T-helper 2 cell (primary cell): ENCODE measurements at regions not wholly inside any gene's neighbourhood (a gene's known extent, or its start where the extent isn't known, plus 50 kb on each side); places are given as distances from the start of the nearest gene placed in this dataset.

Source experiments
- DNase-seq, 5 experiments: peaks; one replicate each; pipeline versions ENCODE4 v3.0.0 to v3.0.0-alpha.2; 2012 to 2022

GRCh38 chr13:48181482-48182145 is 51.4 kb upstream of the ITM2B start:
- DNase-seq: no peak

- DNase-seq: no peak
Observed at GRCh38 chr13:48178126-48178525, 54.9 kb upstream of the ITM2B start.

DNA sequence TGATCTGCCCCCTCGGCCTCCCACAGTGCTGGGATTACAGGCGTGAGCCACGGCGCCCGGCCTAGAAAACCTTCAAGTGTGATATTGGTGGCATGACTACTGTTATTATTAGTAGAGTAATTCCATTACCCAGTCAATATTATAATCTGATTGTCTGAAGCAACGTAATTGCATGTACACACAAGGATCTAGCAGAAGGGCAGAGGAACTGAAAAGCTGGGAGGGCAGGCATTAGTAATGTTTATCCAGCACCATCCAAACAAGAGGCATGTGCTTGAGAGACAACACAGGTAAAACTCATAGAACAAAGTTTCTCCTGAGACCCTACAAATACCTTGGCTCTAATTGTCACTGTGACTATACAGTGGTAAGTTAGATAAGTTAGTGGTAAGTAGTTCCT is 56.2 kb upstream of the ITM2B start:
- DNase-seq: no peak

DNA sequence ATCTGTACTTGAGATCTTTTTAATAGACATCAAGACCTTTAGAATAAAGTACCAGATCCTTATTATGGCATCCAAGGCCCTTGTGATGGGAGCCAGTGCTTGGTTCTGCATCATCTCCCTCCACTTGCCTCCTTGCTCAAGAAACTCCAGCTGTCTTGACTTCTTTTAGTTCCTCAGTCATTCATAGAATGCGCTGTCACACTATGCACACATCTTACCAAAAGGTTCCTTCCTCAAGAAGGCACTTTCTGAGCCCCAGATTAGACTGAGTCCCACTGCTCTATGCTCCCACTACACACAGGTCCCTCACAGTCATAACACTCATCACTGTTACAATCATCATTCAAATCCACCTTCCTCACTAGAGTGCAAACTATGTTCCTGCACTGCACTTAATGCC is 57.8 kb upstream of the ITM2B start:
- no peak for DNase-seq

DNA sequence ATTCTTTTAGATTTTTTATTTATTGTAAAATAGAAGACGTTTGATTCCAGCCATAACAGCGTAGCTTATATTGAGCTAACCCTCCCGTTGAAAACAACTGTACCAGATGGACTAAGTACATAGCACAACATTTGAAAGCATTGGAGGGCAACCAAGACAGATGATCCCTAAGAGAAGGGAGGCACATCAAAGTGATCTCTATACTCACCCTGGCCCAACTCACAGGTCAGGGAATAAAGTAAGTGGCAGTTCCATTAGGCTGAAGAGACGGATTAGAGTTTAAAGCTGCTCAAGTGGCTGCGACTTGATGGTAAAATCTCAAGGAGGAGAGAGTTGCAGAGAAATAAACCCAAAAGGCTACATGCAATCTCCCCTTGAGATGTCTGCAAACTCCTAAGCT is 65.1 kb upstream of the ITM2B start:
- no peak for DNase-seq

- DNase-seq: no peak
Observed at GRCh38 chr13:48165727-48166126, 67.3 kb upstream of the ITM2B start.

GRCh38 chr13:48165063-48165462 is 67.9 kb upstream of the ITM2B start:
- no peak for DNase-seq

DNA sequence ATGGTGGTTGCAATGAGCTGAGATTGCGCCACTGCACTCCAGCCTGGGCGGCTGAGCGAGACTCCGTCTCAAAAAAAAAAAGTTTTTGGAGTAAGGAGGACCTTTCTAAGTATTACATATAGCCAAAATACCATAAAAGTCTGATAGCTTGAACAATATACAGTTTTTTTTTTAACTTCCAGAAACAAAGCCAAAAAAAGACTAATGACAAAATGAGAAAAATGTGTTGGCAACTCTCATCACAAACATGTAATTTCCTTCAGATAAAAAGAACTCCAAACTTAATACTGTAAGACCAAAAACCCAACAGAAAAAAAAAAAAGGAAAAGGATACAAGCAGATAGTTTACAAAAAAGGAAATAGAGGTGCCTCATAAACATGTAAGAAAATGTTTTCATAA is 68.2 kb upstream of the MED4 start:
- DNase-seq: no peak

- no peak for DNase-seq
Observed at GRCh38 chr13:48162217-48162616, 67.3 kb upstream of the MED4 start.

DNA sequence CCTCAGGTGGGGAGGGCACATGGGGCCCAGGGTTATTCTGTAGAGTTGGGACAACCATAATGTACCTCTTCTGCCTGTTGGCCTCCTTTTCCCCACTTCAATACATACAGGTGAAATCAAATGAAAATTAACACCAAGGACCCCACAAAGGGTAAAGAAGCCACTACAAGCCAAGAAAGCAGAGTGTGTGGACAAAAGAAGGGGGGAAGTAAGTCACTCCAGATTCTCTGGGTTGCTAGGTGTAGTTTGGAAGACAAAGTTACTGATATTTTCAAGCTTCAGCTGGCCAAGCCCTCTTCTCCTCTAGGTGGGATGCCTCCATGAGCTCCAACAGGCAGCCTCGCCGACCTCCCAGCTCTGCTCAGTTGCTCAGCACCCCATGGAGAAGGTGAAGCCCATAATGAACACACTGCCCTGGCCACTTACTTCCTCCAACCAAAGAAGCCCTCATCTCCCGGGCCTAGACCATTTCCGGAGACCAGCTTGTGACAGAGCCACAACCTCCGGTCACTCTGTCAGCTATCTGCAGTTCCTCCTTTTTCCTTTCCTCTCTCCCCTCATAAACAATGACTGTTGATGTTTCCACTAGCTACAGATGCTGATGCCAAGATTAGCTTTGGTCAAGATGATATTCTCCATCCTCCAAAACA is 66.8 kb upstream of the MED4 start:
- no peak for DNase-seq

- no peak for DNase-seq
Observed at GRCh38 chr13:48160606-48161278, 65.8 kb upstream of the MED4 start.

GRCh38 chr13:48159826-48160225 is 64.9 kb upstream of the MED4 start:
- DNase-seq: no peak

DNA sequence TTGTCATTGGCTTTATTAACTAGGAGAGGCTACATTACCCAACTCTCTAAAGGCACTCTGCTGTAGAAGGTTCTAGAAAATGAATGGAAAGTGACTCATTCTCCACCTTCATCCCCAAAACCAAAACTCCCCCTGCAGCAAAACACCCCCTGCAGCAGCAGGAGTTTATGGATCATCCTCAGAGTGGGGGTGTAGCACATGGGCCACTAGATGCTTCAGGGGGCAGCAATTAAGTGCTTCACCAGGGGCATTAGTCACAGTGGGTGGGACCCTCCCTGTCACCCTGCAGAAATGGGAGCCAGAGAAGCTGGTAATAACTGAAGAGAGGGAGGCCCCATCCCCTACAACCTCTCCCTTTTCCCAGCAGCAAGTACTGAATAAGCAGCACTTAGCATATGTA is 64.5 kb upstream of the MED4 start:
- DNase-seq: no peak

GRCh38 chr13:48158915-48159314 is 64.0 kb upstream of the MED4 start:
- no peak for DNase-seq

DNA sequence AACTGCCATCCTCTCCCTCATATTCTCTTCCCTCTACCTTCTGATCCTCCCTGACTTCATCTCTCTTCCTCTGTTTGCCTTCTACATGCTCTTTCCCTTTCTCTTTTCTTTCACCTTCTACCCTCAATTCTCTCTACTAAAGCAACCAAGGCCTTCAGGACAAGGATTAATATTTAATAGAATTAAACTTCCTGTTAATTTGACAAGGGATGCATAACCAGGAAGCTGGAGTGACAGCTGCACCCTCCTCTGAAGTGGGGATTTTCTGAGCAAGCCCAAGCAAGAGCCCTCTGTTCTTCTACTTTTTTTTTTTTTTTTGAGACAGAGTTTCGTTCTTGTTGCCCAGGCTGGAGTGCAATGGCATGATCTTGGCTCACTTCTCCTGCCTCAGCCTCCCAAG is 63.4 kb upstream of the MED4 start:
- no peak for DNase-seq

- peak; percentile 20 to 83 (median 60) for DNase-seq
Observed at GRCh38 chr13:48156466-48156865, 61.6 kb upstream of the MED4 start.

- DNase-seq: peak in 3 of 5 experiments; percentile 9 to 91 (median 72)
Observed at GRCh38 chr13:48155848-48156247, 60.9 kb upstream of the MED4 start.

DNA sequence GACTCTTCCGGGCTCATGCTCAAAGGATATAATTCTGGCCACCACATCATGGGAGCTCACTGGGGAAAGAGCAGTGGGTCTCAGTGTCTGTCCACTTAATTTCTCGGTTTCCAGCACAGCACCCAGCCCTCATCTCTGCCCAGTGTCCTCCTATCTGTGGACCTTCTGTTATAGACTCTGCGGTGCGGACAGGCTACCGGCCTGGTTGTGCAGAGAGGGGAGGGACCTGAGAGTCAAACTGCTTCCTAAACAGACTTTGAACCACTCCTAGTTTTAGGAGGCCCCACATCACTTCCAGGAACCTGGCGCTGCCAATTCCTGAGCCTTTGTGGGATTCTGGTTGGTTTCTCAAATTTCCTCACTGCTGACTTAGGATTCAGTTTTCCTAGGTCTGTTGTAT is 59.8 kb upstream of the MED4 start:
- no peak for DNase-seq

- DNase-seq: no peak
Observed at GRCh38 chr13:48153186-48153585, 58.3 kb upstream of the MED4 start.

- no peak for DNase-seq
Observed at GRCh38 chr13:48151363-48152161, 56.7 kb upstream of the MED4 start.

DNA sequence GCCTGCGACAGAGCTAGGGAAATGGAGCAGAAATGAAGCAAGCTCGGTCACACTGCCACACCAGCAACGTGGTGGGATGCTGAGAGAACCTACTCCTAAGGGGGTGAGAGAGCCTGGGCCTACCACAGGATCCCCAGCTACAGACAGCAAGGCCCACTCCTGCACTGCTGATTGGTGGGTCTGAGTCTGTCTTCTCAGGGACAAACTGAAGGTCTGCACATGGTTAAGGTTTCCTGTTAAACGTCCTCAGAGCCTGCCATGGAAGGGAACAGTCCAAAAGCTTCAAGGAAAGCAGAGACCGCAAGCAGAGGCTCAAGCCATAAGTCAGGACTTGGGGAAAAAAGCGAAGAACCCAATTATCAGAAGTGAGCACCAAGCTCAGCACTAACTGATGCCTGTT is 53.5 kb upstream of the MED4 start:
- no peak for DNase-seq

GRCh38 chr13:48146636-48147035 is 51.7 kb upstream of the MED4 start:
- DNase-seq: no peak

DNA sequence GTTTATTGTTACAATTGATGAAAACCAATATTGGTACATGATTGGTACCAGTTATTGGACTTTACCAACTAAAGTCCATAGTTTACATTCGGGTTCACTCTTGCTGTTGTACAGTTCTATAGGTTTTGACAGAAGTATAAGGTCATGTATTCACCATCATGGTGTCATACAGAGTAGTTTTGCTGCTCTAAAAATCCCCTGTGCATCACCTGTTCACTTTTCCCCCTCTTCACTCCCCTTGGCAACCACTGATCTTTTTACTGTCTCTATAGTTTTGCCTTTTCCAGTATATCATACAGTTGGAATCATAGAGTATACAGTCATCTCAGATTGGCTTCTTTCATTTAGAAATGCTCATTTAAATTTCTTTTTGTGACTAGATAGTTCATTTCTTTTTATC is 51.2 kb upstream of the MED4 start:
- no peak for DNase-seq
